ENCODE measurements at regions not wholly inside any gene's neighbourhood (a gene's known extent, or its start where the extent isn't known, plus 50 kb on each side); places are given as distances from the start of the nearest gene placed in this dataset.

GRCh38 chr1:227392984-227393764 is 74.9 kb upstream of the CDC42BPA start:
- Mint-ChIP-seq H3K27ac (no peak overlapping the region), H3K27me3 (peaks cover 17 to 40% of the 10 kb centered on the region in 2 donors)

GRCh38 chr1:227391879-227392278 is 73.6 kb upstream of the CDC42BPA start:
- Mint-ChIP-seq H3K9me3 (no peaks in the 10 kb centered on the region), H3K27me3 (peaks cover 12 to 31% of the 10 kb centered on the region in 2 donors), H3K36me3 (no peaks in the 10 kb centered on the region), H3K4me1 (ENCODE audit: low read depth in 2 of 2) (peaks cover 0 to 7% of the 10 kb centered on the region in 2 donors), H3K27ac (no peak overlapping the region), H3K4me3 (no peak overlapping the region)
- no peak for DNase-seq (ENCODE audit: low spot score)
- ATAC-seq, result no peak

More at GRCh38 chr1:227392984-227393764, 74.9 kb upstream of the CDC42BPA start:
- no peaks in the 10 kb centered on the region for H3K9me3 Mint-ChIP-seq
- no peak overlapping the region for H3K4me3 Mint-ChIP-seq
- DNase-seq (ENCODE audit: low spot score) (no peak), ATAC-seq (no peak)
- no peaks in the 10 kb centered on the region for H3K36me3 Mint-ChIP-seq
- H3K4me1 Mint-ChIP-seq (ENCODE audit: low read depth in 2 of 2), result peaks cover 4 to 7% of the 10 kb centered on the region in 2 donors

- Mint-ChIP-seq H3K36me3 (no peaks in the 10 kb centered on the region), H3K4me1 (ENCODE audit: low read depth in 2 of 2) (peaks cover 0 to 7% of the 10 kb centered on the region in 2 donors), H3K9me3 (no peaks in the 10 kb centered on the region), H3K4me3 (no peak overlapping the region), H3K27ac (no peak overlapping the region), H3K27me3 (peaks cover 12 to 25% of the 10 kb centered on the region in 2 donors)
- DNase-seq (ENCODE audit: low spot score) (no peak), ATAC-seq (no peak)
Observed at GRCh38 chr1:227391211-227391610, 72.9 kb upstream of the CDC42BPA start.

GRCh38 chr1:227390525-227390924 is 72.2 kb upstream of the CDC42BPA start:
- no peak for ATAC-seq
- H3K27ac Mint-ChIP-seq, result no peak overlapping the region
- DNase-seq (ENCODE audit: low spot score), result no peak
- no peaks in the 10 kb centered on the region for H3K36me3 Mint-ChIP-seq
- peaks cover 0 to 7% of the 10 kb centered on the region in 2 donors for H3K4me1 Mint-ChIP-seq (ENCODE audit: low read depth in 2 of 2)
- no peaks in the 10 kb centered on the region for H3K9me3 Mint-ChIP-seq
- H3K4me3 Mint-ChIP-seq, result no peak overlapping the region
- H3K27me3 Mint-ChIP-seq, result peaks cover 12 to 19% of the 10 kb centered on the region in 2 donors

- Mint-ChIP-seq H3K27ac (no peak overlapping the region), H3K27me3 (peaks cover 12 to 24% of the 10 kb centered on the region in 2 donors), H3K9me3 (no peaks in the 10 kb centered on the region), H3K4me3 (no peak overlapping the region), H3K36me3 (no peaks in the 10 kb centered on the region), H3K4me1 (ENCODE audit: low read depth in 2 of 2) (peaks cover 0 to 7% of the 10 kb centered on the region in 2 donors)
- ATAC-seq (no peak), DNase-seq (ENCODE audit: low spot score) (no peak)
Observed at GRCh38 chr1:227388214-227389168, 70.2 kb upstream of the CDC42BPA start.

- no peaks in the 10 kb centered on the region for H3K36me3 Mint-ChIP-seq
- H3K9me3 Mint-ChIP-seq, result no peaks in the 10 kb centered on the region
- H3K4me3 Mint-ChIP-seq, result no peak overlapping the region
- no peaks in the 10 kb centered on the region for H3K4me1 Mint-ChIP-seq (ENCODE audit: low read depth in 2 of 2)
- peaks cover 26 to 61% of the 10 kb centered on the region in 2 donors for H3K27me3 Mint-ChIP-seq
- ATAC-seq (no peak), DNase-seq (ENCODE audit: low spot score) (no peak)
- no peak overlapping the region for H3K27ac Mint-ChIP-seq
Observed at GRCh38 chr1:227379555-227379892, 61.2 kb upstream of the CDC42BPA start.

- Mint-ChIP-seq H3K9me3 (no peaks in the 10 kb centered on the region), H3K4me1 (ENCODE audit: low read depth in 2 of 2) (no peaks in the 10 kb centered on the region), H3K27ac (no peak overlapping the region), H3K4me3 (no peak overlapping the region), H3K36me3 (no peaks in the 10 kb centered on the region), H3K27me3 (peaks cover 26 to 57% of the 10 kb centered on the region in 2 donors)
- no peak for DNase-seq (ENCODE audit: low spot score)
- ATAC-seq, result no peak
Observed at GRCh38 chr1:227378871-227379554, 60.7 kb upstream of the CDC42BPA start.

GRCh38 chr1:227378181-227378580 is 59.9 kb upstream of the CDC42BPA start:
- Mint-ChIP-seq H3K36me3 (no peaks in the 10 kb centered on the region), H3K4me3 (no peak overlapping the region), H3K9me3 (no peaks in the 10 kb centered on the region), H3K27ac (no peak overlapping the region), H3K4me1 (ENCODE audit: low read depth in 2 of 2) (no peaks in the 10 kb centered on the region), H3K27me3 (peaks cover 26 to 56% of the 10 kb centered on the region in 2 donors)
- ATAC-seq, result no peak
- DNase-seq (ENCODE audit: low spot score), result no peak

- H3K4me1 Mint-ChIP-seq (ENCODE audit: low read depth in 2 of 2), result no peaks in the 10 kb centered on the region
- H3K27ac Mint-ChIP-seq, result no peak overlapping the region
- H3K4me3 Mint-ChIP-seq, result no peak overlapping the region
- no peaks in the 10 kb centered on the region for H3K9me3 Mint-ChIP-seq
- H3K36me3 Mint-ChIP-seq, result no peaks in the 10 kb centered on the region
- H3K27me3 Mint-ChIP-seq, result peaks cover 15 to 35% of the 10 kb centered on the region in 2 donors
- ATAC-seq (no peak), DNase-seq (ENCODE audit: low spot score) (no peak)
Observed at GRCh38 chr1:227374846-227375245, 56.6 kb upstream of the CDC42BPA start.

- peaks cover 4 to 18% of the 10 kb centered on the region in 2 donors for H3K27me3 Mint-ChIP-seq
- no peak overlapping the region for H3K4me3 Mint-ChIP-seq
- ATAC-seq (no peak), DNase-seq (ENCODE audit: low spot score) (no peak)
- H3K36me3 Mint-ChIP-seq, result no peaks in the 10 kb centered on the region
- no peak overlapping the region for H3K27ac Mint-ChIP-seq
- H3K9me3 Mint-ChIP-seq, result no peaks in the 10 kb centered on the region
- no peaks in the 10 kb centered on the region for H3K4me1 Mint-ChIP-seq (ENCODE audit: low read depth in 2 of 2)
Observed at GRCh38 chr1:227372726-227373130, 54.4 kb upstream of the CDC42BPA start.

- DNase-seq (ENCODE audit: low spot score) (no peak), ATAC-seq (no peak)
- H3K4me1 Mint-ChIP-seq (ENCODE audit: low read depth in 2 of 2), result no peaks in the 10 kb centered on the region
- peaks cover 4 to 8% of the 10 kb centered on the region in 2 donors for H3K27me3 Mint-ChIP-seq
- no peak overlapping the region for H3K27ac Mint-ChIP-seq
- H3K4me3 Mint-ChIP-seq, result no peak overlapping the region
- H3K9me3 Mint-ChIP-seq, result no peaks in the 10 kb centered on the region
- H3K36me3 Mint-ChIP-seq, result no peaks in the 10 kb centered on the region
Observed at GRCh38 chr1:227370533-227371254, 52.4 kb upstream of the CDC42BPA start.

- Mint-ChIP-seq H3K4me3 (no peak overlapping the region), H3K36me3 (no peaks in the 10 kb centered on the region), H3K27me3 (peaks cover 0 to 4% of the 10 kb centered on the region in 2 donors), H3K9me3 (no peaks in the 10 kb centered on the region), H3K4me1 (ENCODE audit: low read depth in 2 of 2) (no peaks in the 10 kb centered on the region), H3K27ac (no peak overlapping the region)
- DNase-seq (ENCODE audit: low spot score) (no peak), ATAC-seq (no peak)
Observed at GRCh38 chr1:227369102-227369760, 50.9 kb upstream of the CDC42BPA start.
